Caco-2 (cell line): ENCODE measurements at regions not wholly inside any gene's neighbourhood (a gene's known extent, or its start where the extent isn't known, plus 50 kb on each side); places are given as distances from the start of the nearest gene placed in this dataset.

Experiments used
- BruUV-seq: library from RNA; stranded (reverse); fragments of 400-500 nt; replicated peaks from 2 replicates; lab custom pipeline; 2021; lab: Mats Ljungman, UMichigan
- CTCF ChIA-PET: fragments of 300-600 bp; sonication (Branson Sonifier 250); formaldehyde crosslinking; loops from one replicate; lab custom pipeline; 2022; ENCODE audit warnings: antibody characterized with exemption; lab: Charles Lee
- POLR2A ChIA-PET: fragments of 300-600 bp; sonication (Branson Sonifier 250); formaldehyde crosslinking; loops from one replicate; lab custom pipeline; 2022; ENCODE audit warnings: antibody characterized with exemption; lab: Charles Lee
- DNase-seq, 2 experiments: peaks; one replicate each; pipeline versions ENCODE4 v3.0.0 to v3.0.0-alpha.2; 2020 to 2022
- H3K27me3 ChIP-seq: replicated peaks from 2 replicates; pipeline ENCODE4 v1.6.0; 2011; ENCODE audit warnings: low read length; ENCODE audit not compliant: control insufficient read depth, insufficient read depth
- H3K36me3 ChIP-seq: 2 replicates; pipeline ENCODE4 v1.5.1; 2011; ENCODE audit warnings: low read length; ENCODE audit not compliant: control insufficient read depth, insufficient read depth
- H3K4me1 ChIP-seq: fragments of 250-450 bp; sonication (Bioruptor Pico); 2 replicates; pipeline ENCODE4 v1.5.1; 2020; ENCODE audit warnings: mild to moderate bottlenecking
- H3K4me3 ChIP-seq: 2 replicates; pipeline ENCODE4 v1.5.1; 2011; ENCODE audit warnings: low read depth, mild to moderate bottlenecking, control low read depth, low read length
- H3K9me3 ChIP-seq: fragments of 250-450 bp; sonication (Bioruptor Pico); 2 replicates; pipeline ENCODE4 v1.5.1; 2020; ENCODE audit warnings: mild to moderate bottlenecking, moderate library complexity
- H3K27ac Mint-ChIP-seq: one replicate; pipeline ENCODE4 v1.8.0; 2022; ENCODE audit warnings: mixed read lengths; ENCODE audit not compliant: unreplicated experiment
- H3K27me3 Mint-ChIP-seq: one replicate; pipeline ENCODE4 v1.8.0; 2022; ENCODE audit warnings: mixed read lengths; ENCODE audit not compliant: insufficient read depth, unreplicated experiment
- H3K36me3 Mint-ChIP-seq: one replicate; pipeline ENCODE4 v1.8.0; 2022; ENCODE audit warnings: mild to moderate bottlenecking, mixed read lengths; ENCODE audit not compliant: insufficient read depth, unreplicated experiment
- H3K4me1 Mint-ChIP-seq: one replicate; pipeline ENCODE4 v1.8.0; 2022; ENCODE audit warnings: low read depth, mixed read lengths; ENCODE audit not compliant: unreplicated experiment
- H3K4me3 Mint-ChIP-seq: one replicate; pipeline ENCODE4 v1.8.0; 2022; ENCODE audit warnings: mild to moderate bottlenecking, moderate library complexity, mixed read lengths; ENCODE audit not compliant: unreplicated experiment
- H3K9me3 Mint-ChIP-seq: one replicate; pipeline ENCODE4 v1.8.0; 2022; ENCODE audit warnings: mixed read lengths; ENCODE audit not compliant: unreplicated experiment
- CTCF ChIP-seq, 2 experiments: fragments of 200-600 bp in 1 of 2; IDR thresholded peaks; 1 replicate in 1 of 2; 2 replicates in 1 of 2; pipeline versions ENCODE4 v1.5.1 to v1.8.0; 2011 to 2022; ENCODE audit warnings: antibody characterized with exemption in 1 of 2, control low read depth in 1 of 2, inconsistent platforms in 1 of 2, low read depth in 1 of 2, low read length in 1 of 2, mild to moderate bottlenecking in 1 of 2, moderate library complexity in 1 of 2; ENCODE audit not compliant: insufficient read depth in 1 of 2, severe bottlenecking in 1 of 2, unreplicated experiment in 1 of 2
- intact Hi-C: fragments of 100-400 bp; cut with micrococcal nuclease; formaldehyde crosslinking; loops from one replicate; pipeline ENCODE4 v1.10.0; 2022; ENCODE audit not compliant: unreplicated experiment

- Mint-ChIP-seq H3K36me3 (no peaks in the 10 kb centered on the region), H3K4me3 (no peak overlapping the region), H3K9me3 (no peaks in the 10 kb centered on the region), H3K4me1 (no peaks in the 10 kb centered on the region), H3K27ac (no peak overlapping the region), H3K27me3 (peaks cover 3% of the 10 kb centered on the region)
- no peaks in the 10 kb centered on the region for H3K9me3 ChIP-seq
- no peak for DNase-seq
- intact Hi-C loops = no loop called here
- ChIA-PET CTCF (no interaction called here), POLR2A (no interaction called here)
- no TSS peak for BruUV-seq
- H3K27me3 ChIP-seq = no peaks in the 10 kb centered on the region
- no peaks in the 10 kb centered on the region for H3K36me3 ChIP-seq
- H3K4me1 ChIP-seq = no peaks in the 10 kb centered on the region
- no peak overlapping the region for H3K4me3 ChIP-seq
- TF ChIP-seq CTCF (IDR thresholded peaks at IDR 0.05; ENCODE audit: insufficient read depth in 1 of 2, low read depth in 1 of 2, low read length in 1 of 2, severe bottlenecking in 1 of 2, unreplicated experiment in 1 of 2) = no peak
Observed at GRCh38 chr5:12759377-12759776, 855.1 kb upstream of the CTNND2 start.

GRCh38 chr5:12757035-12757434 lies 852.8 kb upstream of the CTNND2 start:
- no peak overlapping the region for H3K4me3 Mint-ChIP-seq
- no TSS peak for BruUV-seq
- no peaks in the 10 kb centered on the region for H3K9me3 Mint-ChIP-seq
- Histone ChIP-seq H3K27me3 (no peaks in the 10 kb centered on the region), H3K36me3 (no peaks in the 10 kb centered on the region), H3K4me3 (no peak overlapping the region), H3K4me1 (no peaks in the 10 kb centered on the region), H3K9me3 (no peaks in the 10 kb centered on the region)
- no peak for TF ChIP-seq CTCF (IDR thresholded peaks at IDR 0.05; ENCODE audit: insufficient read depth in 1 of 2, low read depth in 1 of 2, low read length in 1 of 2, severe bottlenecking in 1 of 2, unreplicated experiment in 1 of 2)
- no peak overlapping the region for H3K27ac Mint-ChIP-seq
- no peak for DNase-seq
- H3K36me3 Mint-ChIP-seq = no peaks in the 10 kb centered on the region
- intact Hi-C loops = no loop called here
- ChIA-PET POLR2A (no interaction called here), CTCF (no interaction called here)
- no peaks in the 10 kb centered on the region for H3K27me3 Mint-ChIP-seq
- no peaks in the 10 kb centered on the region for H3K4me1 Mint-ChIP-seq

GRCh38 chr5:12745537-12745936 lies 841.3 kb upstream of the CTNND2 start:
- Mint-ChIP-seq H3K27me3 (no peaks in the 10 kb centered on the region), H3K27ac (no peak overlapping the region), H3K4me1 (no peaks in the 10 kb centered on the region), H3K36me3 (no peaks in the 10 kb centered on the region), H3K9me3 (no peaks in the 10 kb centered on the region), H3K4me3 (no peak overlapping the region)
- Histone ChIP-seq H3K9me3 (no peaks in the 10 kb centered on the region), H3K4me1 (no peaks in the 10 kb centered on the region), H3K36me3 (no peaks in the 10 kb centered on the region), H3K4me3 (no peak overlapping the region), H3K27me3 (no peaks in the 10 kb centered on the region)
- no peak for TF ChIP-seq CTCF (IDR thresholded peaks at IDR 0.05; ENCODE audit: insufficient read depth in 1 of 2, low read depth in 1 of 2, low read length in 1 of 2, severe bottlenecking in 1 of 2, unreplicated experiment in 1 of 2)
- no peak for DNase-seq
- ChIA-PET CTCF (no interaction called here), POLR2A (no interaction called here)
- no TSS peak for BruUV-seq
- intact Hi-C loops = no loop called here
